Motor neuron (in vitro differentiated cells): ENCODE measurements at regions not wholly inside any gene's neighbourhood (a gene's known extent, or its start where the extent isn't known, plus 50 kb on each side); places are given as distances from the start of the nearest gene placed in this dataset.

Experiments used
- ATAC-seq, 8 experiments: fragments of 200-7000 bp; cut with Tn5 transposase; replicated peaks in 6 of 8; 2 replicates each; pipeline ENCODE4 v1.8.0; 2021; ENCODE audit warnings: mild to moderate bottlenecking in 8 of 8, moderate library complexity in 8 of 8
- H3K27ac ChIP-seq, 2 donors: fragments of 250-450 bp; sonication (Bioruptor Pico); 2 replicates each; pipeline ENCODE4 v1.9.0; 2021; ENCODE audit warnings: antibody characterized with exemption in 2 of 2, mild to moderate bottlenecking in 2 of 2, moderate library complexity in 1 of 2
- H3K4me1 ChIP-seq, 2 donors: fragments of 250-450 bp; sonication (Bioruptor Pico); replicated peaks in 1 of 2; 2 replicates each; pipeline ENCODE4 v1.6.1; 2021; ENCODE audit warnings: antibody characterized with exemption in 2 of 2, mild to moderate bottlenecking in 2 of 2, moderate library complexity in 1 of 2
- H3K4me3 ChIP-seq, 5 donors: fragments of 250-450 bp; sonication (Bioruptor Pico); 2 replicates each; pipeline ENCODE4 v1.9.0; 2021; ENCODE audit warnings: antibody characterized with exemption in 5 of 5, mild to moderate bottlenecking in 5 of 5, moderate library complexity in 4 of 5
- WGBS, 10 experiments: fragments of 450-650 bp; shearing (Covaris generic); methylation state at CpG; one replicate each; pipeline ENCODE4 v1.0.0; 2022; 5-methylcytosine and 5-hydroxymethylcytosine counted together
- in situ Hi-C, 9 experiments: fragments of 400-800 bp; cut with MboI; loops; one replicate each; pipeline ENCODE4 v1.15.0; 2021; ENCODE audit warnings: low sequenced_read_pairs in 9 of 9, low pct_unique_long_range_greater_than_20kb in 2 of 9; ENCODE audit not compliant: unreplicated experiment in 9 of 9

GRCh38 chr19:32232449-32232848 is 113.0 kb upstream of the ZNF507 start:
- in situ Hi-C loops: loop anchor here in 6 of 9 experiments (25.0 kb wide), 2 partner anchors 1520 to 1545 kb away; no protein-coding TSS in a partner anchor
- Histone ChIP-seq H3K27ac (no peak overlapping the region), H3K4me3 (no peak overlapping the region), H3K4me1 (peaks cover 0 to 18% of the 10 kb centered on the region in 2 donors)
- 20 to 100% (median 87%) methylated on average over 1 to 8 of the region's 8 CpGs; no CpG with 5 or more reads in 2 of the 10 experiments for whole genome bisulfite sequencing, 10 experiments
- no peak for ATAC-seq

DNA sequence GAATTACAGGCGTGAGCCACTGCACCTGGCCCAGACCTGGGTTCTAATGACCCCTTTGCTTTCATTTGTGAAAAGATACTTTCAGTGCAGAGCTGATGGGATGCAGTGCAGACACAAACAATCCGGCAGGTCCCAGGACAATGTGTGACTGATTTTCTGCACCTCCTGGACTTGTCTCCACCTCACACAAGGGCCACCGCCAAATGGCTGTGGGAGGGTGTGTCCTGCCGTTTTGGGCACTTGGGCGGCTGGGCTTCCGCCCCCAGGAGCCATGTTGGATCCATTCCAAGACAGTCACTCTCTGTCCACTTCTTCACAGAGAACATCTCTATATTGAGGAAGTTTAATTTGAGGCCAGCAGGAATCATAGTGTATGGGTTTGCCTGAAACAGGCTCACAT is 112.3 kb upstream of the ZNF507 start:
- Histone ChIP-seq H3K4me3 (no peak overlapping the region), H3K4me1 (peaks cover 0 to 20% of the 10 kb centered on the region in 2 donors), H3K27ac (no peak overlapping the region)
- WGBS, 10 experiments: 20 to 84% (median 66%) methylated on average over 1 to 5 of the region's 6 CpGs; no CpG with 5 or more reads in 4 of the 10 experiments
- ATAC-seq: peak in 3 of 8 experiments; percentile 17 to 59 (median 49)
- in situ Hi-C loops: loop anchor here in 6 of 9 experiments (25.0 kb wide), 2 partner anchors 1521 to 1546 kb away; no protein-coding TSS in a partner anchor

GRCh38 chr19:32233885-32234284 is 111.5 kb upstream of the ZNF507 start:
- 0 to 100% (median 72%) methylated on average over 1 to 4 of the region's 4 CpGs; no CpG with 5 or more reads in 4 of the 10 experiments for WGBS, 10 experiments
- Histone ChIP-seq H3K4me1 (peaks cover 0 to 20% of the 10 kb centered on the region in 2 donors), H3K4me3 (no peak overlapping the region), H3K27ac (no peak overlapping the region)
- in situ Hi-C loops: loop anchor here in 6 of 9 experiments (25.0 kb wide), 2 partner anchors 1522 to 1547 kb away; no protein-coding TSS in a partner anchor
- no peak for ATAC-seq

- WGBS, 10 experiments: 0 to 75% (median 35%) methylated on average over 1 to 3 of the region's 3 CpGs; no CpG with 5 or more reads in 2 of the 10 experiments
- Histone ChIP-seq H3K4me3 (no peak overlapping the region), H3K27ac (no peak overlapping the region), H3K4me1 (peaks cover 0 to 20% of the 10 kb centered on the region in 2 donors)
- ATAC-seq: peak in 1 of 8 experiments; percentile 35
- in situ Hi-C loops: loop anchor here in 6 of 9 experiments (25.0 kb wide), 2 partner anchors 1522 to 1547 kb away; no protein-coding TSS in a partner anchor
Measured at GRCh38 chr19:32234663-32235217, 110.7 kb upstream of the ZNF507 start.

- in situ Hi-C loops: loop anchor here in 6 of 9 experiments (25.0 kb wide), 2 partner anchors 1526 to 1551 kb away; no protein-coding TSS in a partner anchor
- Histone ChIP-seq H3K4me1 (peaks cover 0 to 42% of the 10 kb centered on the region in 2 donors), H3K27ac (no peak overlapping the region), H3K4me3 (no peak overlapping the region)
- 0 to 80% (median 40%) methylated on average over 1 of the region's 1 CpG; no CpG with 5 or more reads in 5 of the 10 experiments for WGBS, 10 experiments
- no peak for ATAC-seq
Measured at GRCh38 chr19:32238076-32238475, 107.3 kb upstream of the ZNF507 start.

DNA sequence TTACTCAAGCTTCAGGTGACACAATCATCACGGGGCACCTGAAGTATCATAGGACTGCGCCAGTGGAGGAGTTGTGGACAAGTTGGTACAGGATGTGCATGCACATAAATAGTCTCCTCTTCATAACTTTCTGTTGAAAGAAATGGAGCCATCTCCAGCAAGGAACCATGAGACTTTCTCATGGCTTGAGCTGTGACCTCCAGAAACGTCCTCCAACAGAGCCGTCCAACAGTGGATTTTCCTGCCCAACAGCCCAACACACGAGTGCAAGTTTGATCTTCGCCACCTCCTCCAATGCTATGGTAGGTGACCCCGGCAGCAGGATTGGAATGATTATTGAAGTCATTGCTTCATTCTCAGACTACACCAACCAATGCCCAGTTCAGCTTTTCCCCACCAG is 105.1 kb upstream of the ZNF507 start:
- 45 to 100% (median 80%) methylated on average over 1 to 7 of the region's 7 CpGs; no CpG with 5 or more reads in 1 of the 10 experiments for WGBS, 10 experiments

DNA sequence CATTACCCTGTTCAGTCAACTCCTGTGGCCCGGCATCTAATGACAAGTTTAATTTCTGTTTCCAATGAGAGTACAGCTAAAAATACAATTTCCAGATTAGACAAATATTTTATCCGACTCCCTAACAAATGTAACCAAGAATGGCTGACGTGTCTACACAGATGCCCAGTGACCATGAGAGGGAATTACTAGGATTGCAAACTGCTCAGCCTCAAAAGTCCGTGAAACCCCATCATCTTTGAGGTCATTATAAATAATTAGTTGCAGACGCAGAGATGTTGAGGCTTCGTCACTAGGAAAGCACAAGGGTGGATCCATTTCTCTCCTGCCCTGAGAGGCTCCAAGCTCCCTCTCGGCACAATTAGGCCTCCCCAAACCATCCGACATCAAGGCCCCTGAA is 104.1 kb upstream of the ZNF507 start:
- no peak overlapping the region for H3K4me3 ChIP-seq
- in situ Hi-C loops: loop anchor here in 6 of 9 experiments (25.0 kb wide), 2 partner anchors 1529 to 1554 kb away; no protein-coding TSS in a partner anchor

More for the DNA sequence above, 105.1 kb upstream of the ZNF507 start:
- H3K27ac ChIP-seq: no peak overlapping the region
- in situ Hi-C loops: loop anchor here in 6 of 9 experiments (25.0 kb wide), 2 partner anchors 1528 to 1553 kb away; no protein-coding TSS in a partner anchor
- H3K4me1 ChIP-seq: peaks cover 0 to 32% of the 10 kb centered on the region in 2 donors
- ATAC-seq: no peak
- no peak overlapping the region for H3K4me3 ChIP-seq

GRCh38 chr19:32241932-32242710 is 103.3 kb upstream of the ZNF507 start:
- 5 to 88% (median 63%) methylated on average over 2 to 14 of the region's 21 CpGs for WGBS, 10 experiments
- in situ Hi-C loops: loop anchor here in 6 of 9 experiments (25.0 kb wide), 2 partner anchors 1530 to 1555 kb away; no protein-coding TSS in a partner anchor
- no peak overlapping the region for H3K4me3 ChIP-seq
- ATAC-seq: peak in 5 of 8 experiments; percentile 18 to 68 (median 50)
- peaks cover 0 to 27% of the 10 kb centered on the region in 2 donors for H3K4me1 ChIP-seq
- no peak overlapping the region for H3K27ac ChIP-seq

More for the DNA sequence above, 104.1 kb upstream of the ZNF507 start:
- peaks cover 0 to 27% of the 10 kb centered on the region in 2 donors for H3K4me1 ChIP-seq
- H3K27ac ChIP-seq: peak overlapping the region in 1 of 2 donors; percentile 13
- 2 to 96% (median 63%) methylated on average over 1 to 6 of the region's 8 CpGs for WGBS, 10 experiments
- ATAC-seq: peak in 3 of 8 experiments; percentile 5 to 15 (median 9)

- in situ Hi-C loops: loop anchor here in 6 of 9 experiments (25.0 kb wide), 2 partner anchors 1534 to 1559 kb away; no protein-coding TSS in a partner anchor
- no peak for ATAC-seq
- Histone ChIP-seq H3K4me3 (no peak overlapping the region), H3K4me1 (peaks cover 0 to 19% of the 10 kb centered on the region in 2 donors), H3K27ac (no peak overlapping the region)
- 5 to 80% (median 58%) methylated on average over 1 to 5 of the region's 5 CpGs for WGBS, 10 experiments
Measured at GRCh38 chr19:32246006-32246405, 99.4 kb upstream of the ZNF507 start.

GRCh38 chr19:32251634-32252332 is 93.6 kb upstream of the ZNF507 start:
- no peak for ATAC-seq
- peaks cover 4% of the 10 kb centered on the region in 2 donors for H3K4me1 ChIP-seq
- WGBS, 10 experiments: 30 to 96% (median 74%) methylated on average over 2 to 7 of the region's 18 CpGs; no CpG with 5 or more reads in 5 of the 10 experiments
- H3K27ac ChIP-seq: no peak overlapping the region
- in situ Hi-C loops: no loop called here
- H3K4me3 ChIP-seq: no peak overlapping the region

DNA sequence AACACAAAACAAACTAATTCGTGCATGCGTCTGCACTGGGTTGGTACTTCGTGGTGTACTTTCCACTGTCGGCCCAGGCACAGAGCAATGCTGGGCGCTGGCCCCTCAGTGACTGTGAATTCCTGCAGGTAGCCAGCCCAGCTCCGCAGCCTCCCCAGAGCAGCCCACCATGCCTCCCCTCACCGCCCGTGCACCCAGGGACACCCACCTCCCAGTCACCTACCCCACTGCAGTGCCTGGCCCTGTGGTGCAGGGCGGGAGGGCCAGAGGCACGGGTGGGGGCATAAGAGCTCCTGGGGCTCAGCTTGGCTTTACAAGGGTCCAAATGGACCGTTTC is 93.1 kb upstream of the ZNF507 start:
- peaks cover 9% of the 10 kb centered on the region in 2 donors for H3K4me1 ChIP-seq
- H3K4me3 ChIP-seq: no peak overlapping the region
- ATAC-seq: no peak
- in situ Hi-C loops: no loop called here
- 57 to 76% methylated on average over 5 to 8 of the region's 11 CpGs; no CpG with 5 or more reads in 8 of the 10 experiments for WGBS, 10 experiments
- H3K27ac ChIP-seq: no peak overlapping the region

DNA sequence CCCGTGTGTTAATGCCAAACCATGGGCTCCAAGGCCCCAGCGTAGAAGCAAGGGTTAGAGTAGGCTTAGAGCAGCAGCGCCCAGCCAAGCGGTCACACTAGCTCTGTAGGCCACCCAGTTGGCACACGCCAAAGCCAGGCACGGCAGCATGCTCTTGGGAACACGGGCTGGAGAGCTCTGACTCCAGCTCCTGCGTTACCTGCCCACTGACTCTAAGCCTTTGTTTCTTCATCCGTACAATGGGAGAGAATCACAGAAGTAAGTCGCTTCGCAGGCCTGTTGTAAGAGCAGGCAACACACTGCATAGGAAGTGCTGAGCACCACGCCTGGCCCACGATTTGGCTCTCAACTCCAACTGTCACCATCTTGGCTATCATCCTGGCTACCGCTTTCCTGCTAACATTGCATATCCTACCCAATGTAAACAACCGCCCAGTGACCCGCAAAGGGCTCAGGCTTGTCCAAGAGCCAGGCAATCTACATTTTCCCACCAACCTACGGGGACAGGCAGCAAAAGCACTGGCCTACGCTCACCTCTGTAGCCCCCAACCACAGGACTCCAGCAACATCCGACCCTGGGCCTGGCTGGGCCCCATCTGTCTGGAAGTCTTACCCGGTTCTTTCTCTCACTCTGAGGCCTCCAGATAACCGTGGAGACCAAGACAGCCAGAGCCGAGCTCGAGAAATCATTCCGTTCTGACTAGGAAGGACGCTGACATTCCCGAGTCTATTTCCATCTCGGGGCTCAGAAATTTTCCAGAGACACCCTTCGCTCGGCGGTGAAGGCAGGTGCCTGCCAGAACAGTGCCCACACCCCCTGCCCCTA is 91.5 kb upstream of the ZNF507 start:
- no peak overlapping the region for H3K4me3 ChIP-seq
- in situ Hi-C loops: no loop called here
- H3K27ac ChIP-seq: no peak overlapping the region
- 0 to 100% (median 80%) methylated on average over 2 to 17 of the region's 30 CpGs; no CpG with 5 or more reads in 1 of the 10 experiments for WGBS, 10 experiments
- ATAC-seq: no peak
- H3K4me1 ChIP-seq: peaks cover 10 to 11% of the 10 kb centered on the region in 2 donors
